ENCODE measurements at regions not wholly inside any gene's neighbourhood (a gene's known extent, or its start where the extent isn't known, plus 50 kb on each side); places are given as distances from the start of the nearest gene placed in this dataset.
"Not testable (repeated sequence)": the region's sequence is repeated elsewhere in the genome, so short reads cannot be mapped to it uniquely, and the experiment has no call there.

DNA sequence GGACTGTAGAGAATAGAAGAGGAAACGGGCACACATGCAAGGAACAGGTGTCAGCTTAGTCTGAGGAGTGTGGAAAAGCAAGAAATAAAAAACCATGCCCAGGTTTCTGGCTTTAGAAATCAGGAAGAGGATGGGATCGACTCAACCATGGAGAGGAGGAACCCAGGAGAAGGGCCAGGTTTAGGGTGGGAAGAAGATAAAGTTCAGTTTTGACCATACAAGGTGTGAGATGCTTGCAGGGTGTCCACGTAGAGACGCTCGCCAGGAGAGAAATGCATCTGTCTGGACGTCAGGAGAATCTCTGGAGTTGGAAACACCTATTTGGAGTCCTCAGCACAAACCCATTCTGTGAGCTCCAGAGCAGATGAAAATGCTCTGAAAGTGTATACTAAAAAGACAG, 275.1 kb downstream of the CYRIA start:
- no peak for DNase-seq

DNA sequence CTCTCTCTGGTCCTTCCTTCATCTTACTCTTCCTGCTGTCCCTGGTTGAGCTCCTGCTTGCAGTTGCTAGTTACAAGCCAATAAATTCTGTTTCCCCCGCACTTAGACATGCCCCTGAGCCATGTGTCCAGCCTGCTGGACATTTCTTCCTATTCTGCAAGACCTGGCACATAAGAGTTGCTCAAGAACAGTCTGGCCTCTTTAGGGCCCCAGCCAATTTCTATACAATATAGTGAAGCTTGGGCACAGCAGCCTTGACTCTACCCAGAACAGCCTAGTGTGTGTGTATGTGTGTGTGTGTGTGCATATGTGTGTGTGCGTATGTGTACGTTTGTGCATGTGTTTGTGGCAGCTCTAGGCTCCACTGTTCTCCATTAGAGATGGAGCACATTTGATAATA, 276.0 kb downstream of the CYRIA start:
- no peak for DNase-seq

DNA sequence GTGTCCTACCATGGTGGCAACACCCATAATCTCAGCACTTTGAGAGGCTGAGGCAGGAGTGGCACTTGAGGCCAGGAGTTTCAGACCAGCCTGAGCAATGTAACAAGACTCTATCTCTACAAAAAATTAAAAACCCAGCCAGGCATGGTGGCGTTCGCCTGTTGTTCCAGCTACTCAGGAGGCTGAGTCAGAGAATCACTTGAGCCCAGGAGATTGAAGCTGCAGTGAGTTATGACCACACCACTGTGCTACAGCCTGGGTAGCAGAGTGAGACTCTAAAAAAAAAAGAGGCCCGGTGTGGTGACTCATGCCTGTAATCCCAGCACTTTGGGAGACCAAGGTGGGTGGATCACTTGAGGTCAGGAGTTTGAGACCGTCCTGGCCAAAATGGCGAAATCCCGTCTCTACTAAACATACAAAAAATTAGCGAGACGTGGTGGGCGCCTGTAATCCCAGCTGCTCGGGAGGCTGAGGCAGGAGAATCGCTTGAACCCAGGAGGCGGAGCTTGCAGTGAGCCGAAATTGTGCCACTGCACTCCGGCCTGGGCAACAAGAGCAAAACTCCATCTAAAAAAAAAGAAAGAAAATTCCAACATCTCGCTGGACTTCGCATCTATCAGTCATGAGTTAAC, 277.3 kb downstream of the CYRIA start:
- DNase-seq = not testable (repeated sequence)

DNA sequence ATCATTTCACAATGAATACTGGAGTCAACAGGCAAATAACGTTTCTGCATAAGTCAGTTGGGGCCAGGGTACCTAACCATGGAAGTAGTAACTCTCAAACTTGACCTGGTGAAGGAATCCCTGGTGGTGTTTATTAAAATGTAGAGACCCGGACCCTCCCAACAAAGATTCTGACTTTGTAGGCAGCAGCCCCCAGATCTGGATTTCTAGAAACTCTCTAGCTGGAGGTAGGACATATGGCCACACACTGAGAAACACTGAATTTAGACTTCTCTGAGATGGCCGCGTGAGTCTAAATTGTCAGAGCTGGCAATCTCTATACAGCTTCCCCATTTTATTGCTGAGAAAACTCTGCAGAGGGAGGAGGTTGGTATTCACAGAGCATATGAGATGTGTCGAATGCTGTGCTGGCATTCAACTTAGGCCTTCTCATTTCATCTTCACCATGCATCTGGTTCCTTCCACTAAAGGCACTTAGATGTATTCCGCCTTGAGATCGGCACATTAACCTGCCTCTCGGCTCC, 278.1 kb downstream of the CYRIA start:
- DNase-seq = no peak

DNA sequence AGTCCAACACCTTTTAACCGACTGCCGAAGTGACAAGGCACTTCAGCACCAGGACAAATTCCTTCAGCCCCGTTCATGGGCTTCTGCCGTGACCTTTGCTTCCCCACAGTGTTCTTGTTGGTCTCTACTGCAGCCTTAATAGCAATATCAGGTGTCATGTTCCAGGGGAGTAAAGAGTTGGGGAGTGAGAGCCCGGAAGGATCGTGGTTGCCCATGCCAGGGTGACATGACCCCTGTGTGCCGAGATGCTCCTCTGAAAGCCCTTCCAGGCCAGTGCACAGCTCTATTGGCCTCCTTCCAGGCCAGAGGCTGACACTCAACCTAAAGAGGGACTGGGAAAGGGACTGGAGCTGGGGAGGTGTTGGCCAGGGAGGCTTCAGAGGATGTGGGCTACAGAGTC, 279.2 kb downstream of the CYRIA start:
- DNase-seq = no peak

GRCh38 chr2:16386031-16386430, 279.6 kb downstream of the CYRIA start:
- no peak for DNase-seq

DNA sequence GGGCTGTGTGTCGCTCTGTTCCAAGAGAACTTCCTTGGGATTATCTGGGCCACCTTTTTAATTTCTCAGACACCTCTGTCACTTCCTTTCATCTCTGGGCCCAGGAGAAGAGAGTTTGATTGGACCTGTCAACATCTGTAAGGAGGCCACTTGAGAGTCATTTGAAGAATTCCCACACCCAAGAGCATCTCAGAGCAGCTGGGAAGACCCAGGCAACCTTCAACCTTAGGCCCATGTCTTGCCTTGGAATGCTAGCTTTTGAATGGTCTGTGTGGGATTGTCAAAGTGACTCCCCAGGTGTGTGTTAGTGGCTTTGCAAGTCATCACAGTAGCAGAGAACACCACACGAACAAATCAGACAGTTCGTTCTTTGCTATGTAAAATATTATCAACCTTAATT, 280.3 kb downstream of the CYRIA start:
- no peak for DNase-seq

- no peak for DNase-seq
Measured at GRCh38 chr2:16383411-16383810, 282.2 kb downstream of the CYRIA start.

DNA sequence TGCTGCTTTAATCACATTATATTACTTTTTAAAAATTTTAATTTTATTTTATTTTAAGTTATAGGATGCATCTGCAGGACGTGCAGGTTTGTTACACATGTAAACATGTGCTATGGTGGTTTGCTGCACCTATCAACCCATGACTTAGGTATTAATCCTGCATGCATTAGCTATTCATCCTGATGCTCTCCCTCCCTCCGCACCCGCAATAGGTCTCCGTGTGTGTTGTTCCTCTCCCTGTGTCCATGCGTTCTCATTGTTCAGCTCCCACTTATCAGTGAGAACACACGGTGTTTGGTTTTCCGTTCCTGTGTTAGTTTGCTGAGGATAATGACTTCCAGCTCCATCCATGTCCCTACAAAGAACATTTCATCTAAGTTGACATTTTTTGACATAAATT, 283.2 kb downstream of the CYRIA start:
- no peak for DNase-seq

DNA sequence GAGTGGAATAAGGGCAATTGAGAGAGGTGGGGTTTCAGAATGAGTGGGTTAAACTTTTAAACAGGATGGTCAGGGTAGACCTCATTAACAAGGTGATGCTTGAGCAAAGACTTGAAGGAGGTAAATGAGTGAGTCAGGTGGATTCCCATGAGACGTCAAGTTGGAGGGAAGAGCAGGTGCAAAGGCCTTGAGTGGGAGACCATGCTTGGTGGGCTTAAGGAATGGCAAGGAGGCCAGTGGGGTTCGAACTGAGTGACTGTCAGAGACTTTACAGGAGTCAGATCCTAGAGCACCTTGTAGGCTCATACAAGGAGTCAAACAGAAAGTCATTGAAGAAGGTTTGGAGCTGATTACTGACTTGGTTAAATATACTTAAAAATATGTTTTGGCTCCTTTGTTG, 284.1 kb downstream of the CYRIA start:
- no peak for DNase-seq

DNA sequence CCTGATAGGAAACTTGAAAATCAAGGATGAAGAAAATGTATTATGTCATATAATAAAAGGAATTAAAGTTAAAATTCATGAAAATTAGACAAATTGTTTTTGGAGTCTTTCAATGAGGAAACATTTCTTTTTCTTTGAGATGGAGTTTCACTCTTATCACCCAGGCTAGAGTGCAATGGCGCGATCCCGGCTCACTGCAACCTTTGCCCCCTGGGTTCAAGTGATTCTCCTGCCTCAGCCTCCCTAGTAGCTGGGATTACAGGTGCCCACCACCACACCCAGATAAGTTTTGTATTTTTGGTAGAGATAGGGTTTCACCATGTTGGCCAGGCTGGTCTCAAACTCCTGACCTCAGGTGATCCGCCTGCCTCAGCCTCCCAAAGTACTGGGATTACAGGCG, 285.7 kb downstream of the CYRIA start:
- DNase-seq = not testable (repeated sequence)

- not testable (repeated sequence) for DNase-seq
Measured at GRCh38 chr2:16379061-16379460, 286.6 kb downstream of the CYRIA start.

- DNase-seq = no peak
Measured at GRCh38 chr2:16378031-16378430, 287.6 kb downstream of the CYRIA start.

DNA sequence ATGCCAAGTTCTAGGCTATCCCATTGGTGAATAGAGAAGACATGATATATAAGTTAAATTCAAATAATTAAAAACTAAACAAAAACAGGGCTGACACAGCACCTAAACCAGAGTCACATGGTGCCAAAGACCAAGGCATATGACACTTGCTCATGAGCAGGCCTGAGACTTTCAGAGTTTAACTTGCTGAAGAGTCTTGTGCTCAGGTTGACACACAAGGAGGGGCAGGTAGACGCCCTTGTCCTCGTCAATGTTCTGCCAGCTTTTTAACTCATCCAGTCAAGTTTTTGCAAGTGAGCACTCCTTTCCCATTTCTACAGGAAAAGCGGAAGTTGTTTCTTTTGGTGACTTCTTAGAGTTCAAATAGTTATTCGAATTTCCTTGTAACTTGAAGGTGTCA, 289.7 kb downstream of the CYRIA start:
- DNase-seq = no peak

DNA sequence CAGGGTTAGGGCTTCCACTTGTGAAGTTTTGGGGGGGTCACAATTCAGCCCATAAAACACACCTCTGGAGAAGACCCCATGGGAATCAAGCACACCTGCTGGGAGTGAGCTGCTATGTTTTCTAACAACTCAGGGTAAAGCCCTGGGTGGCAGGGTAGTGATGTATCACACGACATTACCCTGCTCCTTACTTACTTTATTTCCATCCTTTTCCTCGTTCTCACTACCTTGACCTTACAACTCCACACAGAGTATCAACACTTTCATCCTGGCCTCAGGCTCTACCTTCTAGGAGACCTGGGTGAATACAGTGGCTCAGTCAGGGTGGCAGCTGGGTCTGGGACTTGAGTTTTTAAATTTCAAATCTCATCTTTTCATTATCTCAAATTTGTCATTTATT, 290.3 kb downstream of the CYRIA start:
- no peak for DNase-seq

- no peak for DNase-seq
Measured at GRCh38 chr2:16374671-16375070, 291.0 kb downstream of the CYRIA start.

DNA sequence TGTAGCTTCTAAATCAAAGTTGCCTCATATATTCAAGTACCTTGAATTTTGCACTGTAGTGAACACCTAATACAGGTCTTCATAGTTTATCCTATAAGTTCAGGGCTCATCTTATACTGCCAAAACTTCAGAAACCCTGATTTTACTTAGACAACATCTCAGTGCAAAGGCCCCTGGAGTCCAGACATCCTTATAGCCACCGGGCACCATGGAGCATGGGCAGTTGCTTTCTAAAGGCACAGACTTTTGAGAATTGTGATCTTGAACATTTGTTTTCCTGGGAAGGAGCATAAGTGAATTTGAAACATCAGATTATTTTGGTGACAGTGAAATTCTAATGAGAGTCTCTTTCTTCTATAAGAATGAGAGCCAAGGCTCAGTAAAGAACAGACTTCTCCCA, 292.3 kb downstream of the CYRIA start:
- DNase-seq = no peak

DNA sequence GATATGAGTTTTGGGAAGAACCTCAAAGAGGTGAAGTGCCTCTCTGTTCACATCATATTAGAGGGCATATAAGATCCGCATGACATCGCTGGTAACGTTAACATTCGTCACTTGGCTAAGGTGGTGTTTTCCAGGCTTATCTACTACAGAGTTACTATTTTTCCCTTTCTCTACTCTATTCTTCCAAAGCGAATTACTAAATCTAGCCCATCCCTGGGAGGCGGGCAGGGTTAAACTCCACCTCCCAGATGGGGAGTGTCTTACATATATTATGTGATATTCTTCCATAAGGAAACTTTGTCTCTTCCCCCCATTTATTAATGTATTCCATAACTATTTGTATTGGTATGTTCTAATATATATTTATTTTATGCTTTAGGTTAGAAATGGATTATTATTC, 293.9 kb downstream of the CYRIA start:
- no peak for DNase-seq

DNA sequence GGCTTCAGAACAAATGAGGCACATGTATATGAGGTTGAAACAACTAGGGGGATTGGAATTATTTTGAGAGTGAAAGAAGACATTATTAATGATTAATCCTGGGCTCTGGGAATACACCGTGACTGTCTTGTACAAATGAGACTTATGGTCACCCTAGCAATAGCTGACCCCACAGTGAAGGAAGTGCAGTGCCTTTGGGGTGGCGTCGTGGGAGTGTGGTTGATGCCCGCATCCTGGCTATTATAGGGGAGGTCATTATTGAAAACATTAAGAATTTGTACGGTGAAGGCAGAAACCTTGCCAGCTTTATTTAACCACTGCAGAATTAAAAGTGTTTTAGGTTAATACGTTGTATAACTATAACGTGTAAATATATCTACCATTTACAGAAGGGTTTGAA, 296.7 kb downstream of the CYRIA start:
- no peak for DNase-seq

GRCh38 chr2:16368328-16368727, 297.3 kb downstream of the CYRIA start:
- no peak for DNase-seq

DNA sequence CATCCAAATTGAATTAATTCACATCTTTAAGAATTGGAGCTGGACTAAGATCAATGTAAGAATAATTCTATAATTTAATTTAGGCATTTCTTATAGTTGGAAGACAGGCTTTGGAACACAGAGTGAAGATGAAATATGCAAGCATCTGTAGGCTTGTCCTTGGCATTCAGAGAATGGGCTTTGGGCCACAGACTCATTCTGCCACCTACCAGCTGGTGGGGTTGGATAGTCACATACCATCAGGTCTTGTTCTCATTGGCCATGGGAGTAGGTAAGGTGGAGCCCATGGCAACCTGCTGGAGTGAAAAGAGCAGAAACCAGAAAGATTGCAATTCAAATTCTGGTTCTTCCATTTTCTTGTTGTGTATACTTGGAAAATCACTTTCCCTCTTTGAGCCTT, 300.3 kb downstream of the CYRIA start:
- DNase-seq = no peak

DNA sequence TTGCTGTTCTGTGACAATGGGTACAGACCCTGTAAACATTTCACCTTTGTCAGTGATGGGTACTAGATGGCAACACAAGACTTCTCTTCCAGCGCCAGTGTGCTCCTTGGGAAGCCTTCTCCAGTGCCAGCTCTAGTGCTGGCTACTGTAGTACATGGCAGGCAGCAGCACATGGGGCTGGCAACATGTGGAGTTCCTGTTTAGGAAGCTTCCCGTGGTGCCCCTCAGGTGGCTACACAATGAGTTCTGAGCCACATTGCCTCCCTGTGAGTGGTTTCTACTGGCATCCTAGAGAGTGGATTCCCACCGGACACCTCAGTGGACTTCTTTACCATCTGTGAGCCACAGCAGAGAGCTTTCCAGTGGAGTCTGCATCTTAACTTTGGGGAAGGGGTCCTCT, 302.1 kb downstream of the CYRIA start:
- DNase-seq = no peak

GRCh38 chr2:16362611-16363010, 303.0 kb downstream of the CYRIA start:
- no peak for DNase-seq

GRCh38 chr2:16361261-16361995, 304.2 kb downstream of the CYRIA start:
- no peak for DNase-seq

GRCh38 chr2:16359961-16360360, 305.7 kb downstream of the CYRIA start:
- DNase-seq = no peak

Data from activated T-cell treated with anti-CD3 and anti-CD28 coated beads, Interleukin-2, amount 50 U/mL, for 1 hour (primary cell).